Endothelial cell (in vitro differentiated cells): ENCODE measurements at regions not wholly inside any gene's neighbourhood (a gene's known extent, or its start where the extent isn't known, plus 50 kb on each side); places are given as distances from the start of the nearest gene placed in this dataset.

Experiments used
- DNase-seq: peaks from one replicate; pipeline ENCODE4 v3.0.0; 2021; ENCODE audit warnings: low spot score
- H3K27ac Mint-ChIP-seq: one replicate; pipeline ENCODE4 v1.8.0; 2021; ENCODE audit warnings: mixed read lengths, inconsistent platforms; ENCODE audit not compliant: unreplicated experiment
- H3K27me3 Mint-ChIP-seq: one replicate; pipeline ENCODE4 v1.8.0; 2021; ENCODE audit warnings: mild to moderate bottlenecking, moderate library complexity, mixed read lengths, inconsistent platforms; ENCODE audit not compliant: unreplicated experiment
- H3K36me3 Mint-ChIP-seq: one replicate; pipeline ENCODE4 v1.8.0; 2021; ENCODE audit warnings: mild to moderate bottlenecking, low read depth, mixed read lengths, inconsistent platforms; ENCODE audit not compliant: unreplicated experiment
- H3K4me1 Mint-ChIP-seq: one replicate; pipeline ENCODE4 v1.8.0; 2021; ENCODE audit warnings: mild to moderate bottlenecking, mixed read lengths, inconsistent platforms; ENCODE audit not compliant: unreplicated experiment
- H3K4me3 Mint-ChIP-seq: one replicate; pipeline ENCODE4 v1.8.0; 2021; ENCODE audit warnings: mild to moderate bottlenecking, mixed read lengths, inconsistent platforms; ENCODE audit not compliant: unreplicated experiment
- H3K9me3 Mint-ChIP-seq: one replicate; pipeline ENCODE4 v1.8.0; 2021; ENCODE audit warnings: mixed read lengths, inconsistent platforms; ENCODE audit not compliant: unreplicated experiment
- CTCF ChIP-seq: fragments of 200-600 bp; sonication (generic); IDR thresholded peaks from one replicate; pipeline ENCODE4 v1.5.0; 2021; ENCODE audit warnings: antibody characterized with exemption; ENCODE audit not compliant: unreplicated experiment

DNA sequence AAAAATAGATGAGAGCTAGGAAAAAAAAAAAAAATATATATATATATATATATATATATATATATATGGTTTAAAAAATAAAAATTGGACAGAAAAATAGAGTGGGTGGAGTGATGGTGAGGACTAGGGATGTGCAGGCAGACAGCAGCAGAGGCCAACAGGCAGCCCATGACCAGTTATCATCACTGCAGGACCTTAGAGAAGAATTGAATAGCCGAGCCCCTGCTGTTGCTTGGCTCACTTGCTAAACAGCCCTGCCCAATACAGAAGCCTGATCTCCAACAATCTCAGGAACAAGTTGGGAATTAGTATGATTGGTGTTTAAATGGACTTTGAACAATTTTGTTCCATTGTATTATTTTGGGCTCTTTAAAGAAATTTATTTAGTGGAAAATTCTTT, 967.5 kb upstream of the PIK3C3 start:
- no peaks in the 10 kb centered on the region for H3K27me3 Mint-ChIP-seq
- no peak overlapping the region for H3K27ac Mint-ChIP-seq
- no peaks in the 10 kb centered on the region for H3K9me3 Mint-ChIP-seq
- no peaks in the 10 kb centered on the region for H3K36me3 Mint-ChIP-seq
- H3K4me1 Mint-ChIP-seq, result no peaks in the 10 kb centered on the region
- no peak for DNase-seq
- H3K4me3 Mint-ChIP-seq, result no peak overlapping the region
- no peak for TF ChIP-seq CTCF

GRCh38 chr18:40985436-40985835, 969.6 kb upstream of the PIK3C3 start:
- DNase-seq, result no peak
- no peaks in the 10 kb centered on the region for H3K4me1 Mint-ChIP-seq
- H3K9me3 Mint-ChIP-seq, result no peaks in the 10 kb centered on the region
- TF ChIP-seq CTCF, result no peak
- H3K27ac Mint-ChIP-seq, result no peak overlapping the region
- H3K27me3 Mint-ChIP-seq, result no peaks in the 10 kb centered on the region
- H3K4me3 Mint-ChIP-seq, result no peak overlapping the region
- H3K36me3 Mint-ChIP-seq, result no peaks in the 10 kb centered on the region

DNA sequence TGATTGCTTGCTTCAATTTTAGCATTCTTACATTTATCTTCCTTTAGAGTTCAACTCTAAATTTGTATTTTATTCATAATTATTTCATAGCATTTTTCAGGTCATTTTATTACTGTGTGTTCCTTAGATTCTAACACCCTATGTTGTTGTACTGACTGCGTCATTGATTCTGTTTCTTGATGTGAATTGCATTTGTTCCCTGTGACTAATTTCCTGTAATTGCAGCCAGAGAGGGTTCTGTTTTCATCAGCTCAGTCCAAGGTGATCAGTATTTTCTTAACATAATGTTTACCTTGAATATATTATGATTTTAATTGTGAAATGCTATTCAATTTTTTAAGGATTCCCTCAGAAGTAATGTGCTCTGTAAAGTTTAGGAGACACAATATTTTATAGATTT, 970.2 kb upstream of the PIK3C3 start:
- TF ChIP-seq CTCF, result no peak
- Mint-ChIP-seq H3K4me1 (no peaks in the 10 kb centered on the region), H3K36me3 (no peaks in the 10 kb centered on the region), H3K9me3 (no peaks in the 10 kb centered on the region), H3K27me3 (no peaks in the 10 kb centered on the region), H3K4me3 (no peak overlapping the region), H3K27ac (no peak overlapping the region)
- no peak for DNase-seq

DNA sequence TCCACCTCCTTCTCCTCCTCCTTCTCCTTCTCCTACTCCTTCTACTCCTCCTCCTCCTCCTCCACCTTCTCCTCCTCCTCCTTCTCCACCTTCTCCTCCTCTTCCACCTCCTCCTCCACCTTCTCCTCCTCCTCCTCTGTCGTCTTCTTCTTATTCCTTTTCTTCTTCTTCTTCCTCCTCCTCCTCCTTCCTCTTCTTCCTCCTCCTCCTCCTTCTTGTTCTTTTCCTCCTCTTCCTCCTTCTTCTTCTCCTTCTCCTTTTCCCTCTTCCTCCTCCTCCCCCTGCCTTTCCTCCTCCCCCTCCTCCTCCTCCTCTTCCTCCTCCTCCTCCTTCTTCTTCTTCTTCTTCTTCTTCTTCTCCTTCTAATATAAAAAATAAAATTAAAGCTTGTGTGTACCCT, 971.2 kb upstream of the PIK3C3 start:
- no peak overlapping the region for H3K27ac Mint-ChIP-seq
- no peaks in the 10 kb centered on the region for H3K27me3 Mint-ChIP-seq
- TF ChIP-seq CTCF, result no peak
- no peak overlapping the region for H3K4me3 Mint-ChIP-seq
- no peaks in the 10 kb centered on the region for H3K9me3 Mint-ChIP-seq
- H3K4me1 Mint-ChIP-seq, result no peaks in the 10 kb centered on the region
- no peaks in the 10 kb centered on the region for H3K36me3 Mint-ChIP-seq
- no peak for DNase-seq

DNA sequence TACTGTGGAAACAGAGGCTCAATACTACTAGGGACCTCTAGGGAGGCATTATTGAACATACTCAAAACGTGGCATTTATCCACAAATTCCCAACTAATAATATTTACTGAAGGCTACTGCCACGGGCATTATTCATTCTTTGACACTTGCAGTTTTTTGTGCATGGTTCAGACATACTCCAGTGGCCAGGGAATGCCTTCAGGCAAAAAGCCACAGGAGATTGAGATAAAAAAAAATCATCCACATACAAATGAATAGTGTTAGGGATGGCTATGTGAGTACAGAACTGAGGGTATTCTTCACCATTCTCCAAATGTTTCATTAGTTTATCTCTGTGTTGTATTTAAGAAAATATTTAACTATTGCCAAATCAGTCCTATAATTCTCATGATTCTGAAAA, 974.9 kb upstream of the PIK3C3 start:
- Mint-ChIP-seq H3K36me3 (no peaks in the 10 kb centered on the region), H3K27me3 (no peaks in the 10 kb centered on the region), H3K4me1 (no peaks in the 10 kb centered on the region), H3K9me3 (no peaks in the 10 kb centered on the region), H3K27ac (no peak overlapping the region), H3K4me3 (no peak overlapping the region)
- no peak for TF ChIP-seq CTCF
- DNase-seq, result no peak
